Transverse colon (tissue), 4 donors: ENCODE measurements at regions not wholly inside any gene's neighbourhood (a gene's known extent, or its start where the extent isn't known, plus 50 kb on each side); places are given as distances from the start of the nearest gene placed in this dataset.

Source experiments
- DNase-seq: peaks from one replicate; pipeline ENCODE4 v3.0.0-alpha.2; 2019
- H3K27ac ChIP-seq, 4 donors: fragments of 200-600 bp; sonication (generic); 2 replicates each; pipeline ENCODE4 v1.5.1; 2016 to 2018; ENCODE audit warnings: inconsistent platforms in 4 of 4
- H3K27me3 ChIP-seq: fragments of 200-600 bp; sonication (generic); 2 replicates; pipeline ENCODE4 v1.5.1; 2017; ENCODE audit warnings: inconsistent platforms
- H3K36me3 ChIP-seq, 4 donors: fragments of 200-600 bp; sonication (generic); 2 replicates each; pipeline ENCODE4 v1.5.1; 2017 to 2019; ENCODE audit warnings: inconsistent platforms in 4 of 4
- H3K4me1 ChIP-seq, 4 donors: fragments of 200-600 bp; sonication (generic); 2 replicates each; pipeline ENCODE4 v1.5.1; 2017 to 2020; ENCODE audit warnings: inconsistent platforms in 4 of 4
- H3K4me3 ChIP-seq, 4 donors: fragments of 200-600 bp; sonication (generic); 1 replicate in 1 of 4; 2 replicates in 3 of 4; pipeline versions ENCODE4 v1.5.1 to v1.6.1; 2017 to 2019; ENCODE audit warnings: inconsistent platforms in 4 of 4
- H3K9me3 ChIP-seq, 2 donors: fragments of 200-600 bp; sonication (generic); 2 replicates each; pipeline ENCODE4 v1.5.1; 2017 to 2019; ENCODE audit warnings: inconsistent platforms in 2 of 2
- CTCF ChIP-seq, 5 experiments: fragments of 200-600 bp in 3 of 5; fragments of 450-650 bp in 2 of 5; sonication (generic) in 3 of 5; IDR thresholded peaks; 1 replicate in 2 of 5; 2 replicates in 3 of 5; pipeline ENCODE4 v1.5.1; 2016 to 2017; ENCODE audit warnings: antibody characterized with exemption in 5 of 5, inconsistent platforms in 3 of 5, mild to moderate bottlenecking in 2 of 5, moderate library complexity in 1 of 5
- EP300 ChIP-seq: sonication (generic); formaldehyde crosslinking; IDR thresholded peaks from one replicate; pipeline ENCODE4 v1.6.1; 2017; ENCODE audit warnings: antibody characterized with exemption, low read depth
- POLR2A ChIP-seq: fragments of 450-650 bp; IDR thresholded peaks from one replicate; pipeline ENCODE4 v1.6.1; 2016; ENCODE audit warnings: antibody characterized with exemption, mild to moderate bottlenecking, moderate library complexity
- POLR2AphosphoS5 ChIP-seq, 3 donors: sonication (generic); formaldehyde crosslinking; IDR thresholded peaks; one replicate each; pipeline ENCODE4 v1.6.1; 2016; ENCODE audit warnings: antibody characterized with exemption in 3 of 3
- WGBS, 2 donors: methylation state at CpG; one replicate each; pipeline ENCODE4 v1.1.5; 2018; ENCODE audit warnings: low coverage in 1 of 2; 5-methylcytosine and 5-hydroxymethylcytosine counted together
- in situ Hi-C, 4 donors: fragments of 200-750 bp; cut with MboI; loops; one replicate each; pipeline versions ENCODE4 v1.15.0 to v1.15.1; 2017; ENCODE audit warnings: low sequenced_read_pairs in 3 of 4, low pct_ligation_motif_present in 1 of 4, low pct_unique_long_range_greater_than_20kb in 1 of 4
- intact Hi-C: fragments of 100-400 bp; cut with DNase I; formaldehyde crosslinking; loops from one replicate; pipeline ENCODE4 v1.15.1; 2023; ENCODE audit warnings: low total_unique reads

- no peak for DNase-seq
- intact Hi-C loops: no loop called here
- in situ Hi-C loops: no loop called here
- TF ChIP-seq EP300: no peak
- TF ChIP-seq POLR2AphosphoS5 (IDR thresholded peaks at IDR 0.05): no peak
- no peaks in the 10 kb centered on the region for H3K9me3 ChIP-seq
- H3K36me3 ChIP-seq: no peaks in the 10 kb centered on the region
- 46 to 60% methylated on average over 2 of the region's 2 CpGs for WGBS, 2 donors
- H3K4me1 ChIP-seq: peaks cover 5 to 27% (median 13%) of the 10 kb centered on the region in 4 donors
- no peaks in the 10 kb centered on the region for H3K27me3 ChIP-seq
- H3K27ac ChIP-seq: no peak overlapping the region
- no peak overlapping the region for H3K4me3 ChIP-seq
Measured at GRCh38 chr1:193545171-193545570, 358.8 kb upstream of the B3GALT2 start.

GRCh38 chr1:193543259-193543658, 356.8 kb upstream of the B3GALT2 start:
- no peak overlapping the region for H3K27ac ChIP-seq
- no peak for DNase-seq
- 74 to 91% methylated on average over 4 of the region's 4 CpGs for WGBS, 2 donors
- intact Hi-C loops: no loop called here
- in situ Hi-C loops: no loop called here
- no peaks in the 10 kb centered on the region for H3K9me3 ChIP-seq
- H3K4me3 ChIP-seq: no peak overlapping the region
- peaks cover 5 to 14% (median 6%) of the 10 kb centered on the region in 4 donors for H3K4me1 ChIP-seq
- no peaks in the 10 kb centered on the region for H3K36me3 ChIP-seq
- no peaks in the 10 kb centered on the region for H3K27me3 ChIP-seq
- TF ChIP-seq POLR2AphosphoS5 (IDR thresholded peaks at IDR 0.05) (no peak), EP300 (no peak), CTCF (IDR thresholded peaks at IDR 0.05) (no peak), POLR2A (no peak)

GRCh38 chr1:193542690-193543089, 356.3 kb upstream of the B3GALT2 start:
- Histone ChIP-seq H3K36me3 (no peaks in the 10 kb centered on the region), H3K27me3 (no peaks in the 10 kb centered on the region), H3K4me3 (no peak overlapping the region), H3K9me3 (no peaks in the 10 kb centered on the region), H3K4me1 (peaks cover 0 to 8% (median 3%) of the 10 kb centered on the region in 4 donors), H3K27ac (no peak overlapping the region)
- DNase-seq: no peak
- in situ Hi-C loops: no loop called here
- TF ChIP-seq CTCF (IDR thresholded peaks at IDR 0.05): no peak
- no peak for TF ChIP-seq POLR2AphosphoS5 (IDR thresholded peaks at IDR 0.05)
- TF ChIP-seq POLR2A: no peak
- no peak for TF ChIP-seq EP300
- 29 to 60% methylated on average over 1 of the region's 1 CpG for WGBS, 2 donors
- intact Hi-C loops: no loop called here

- no peak for DNase-seq
- TF ChIP-seq POLR2A (no peak), EP300 (no peak), CTCF (IDR thresholded peaks at IDR 0.05) (no peak), POLR2AphosphoS5 (IDR thresholded peaks at IDR 0.05) (no peak)
- Histone ChIP-seq H3K36me3 (no peaks in the 10 kb centered on the region), H3K4me3 (no peak overlapping the region), H3K4me1 (no peaks in the 10 kb centered on the region), H3K27me3 (no peaks in the 10 kb centered on the region), H3K9me3 (no peaks in the 10 kb centered on the region), H3K27ac (peak overlapping the region; percentile 28 to 47 (median 38))
- intact Hi-C loops (no loop called here), in situ Hi-C loops (no loop called here)
Measured at GRCh38 chr1:193540511-193540910, 354.1 kb upstream of the B3GALT2 start.

- in situ Hi-C loops (no loop called here), intact Hi-C loops (no loop called here)
- H3K4me1 ChIP-seq: no peaks in the 10 kb centered on the region
- no peak for TF ChIP-seq POLR2A
- TF ChIP-seq POLR2AphosphoS5 (IDR thresholded peaks at IDR 0.05): no peak
- no peak for TF ChIP-seq CTCF (IDR thresholded peaks at IDR 0.05)
- TF ChIP-seq EP300: no peak
- no peak overlapping the region for H3K4me3 ChIP-seq
- H3K9me3 ChIP-seq: no peaks in the 10 kb centered on the region
- no peaks in the 10 kb centered on the region for H3K27me3 ChIP-seq
- peak; percentile 13 for DNase-seq
- H3K27ac ChIP-seq: peak overlapping the region; percentile 28 to 47 (median 38)
- no peaks in the 10 kb centered on the region for H3K36me3 ChIP-seq
- WGBS, 2 donors: 73 to 82% methylated on average over 7 of the region's 7 CpGs
Measured at GRCh38 chr1:193539731-193540459, 353.5 kb upstream of the B3GALT2 start.
